SU-DHL-6 (cell line): ENCODE measurements at regions not wholly inside any gene's neighbourhood (a gene's known extent, or its start where the extent isn't known, plus 50 kb on each side); places are given as distances from the start of the nearest gene placed in this dataset.

Experiments used
- H2AFZ ChIP-seq: fragments of 200-600 bp; sonication (generic); 2 replicates; pipeline ENCODE4 v1.6.1; 2014; ENCODE audit warnings: low read depth, mild to moderate bottlenecking, moderate library complexity, mixed read lengths, antibody characterized with exemption, low read length; ENCODE audit not compliant: severe bottlenecking
- H3F3A ChIP-seq: fragments of 200-600 bp; shearing (Covaris generic); 2 replicates; pipeline ENCODE4 v1.6.0; 2016; ENCODE audit warnings: antibody characterized with exemption, mild to moderate bottlenecking; ENCODE audit not compliant: insufficient read depth
- H3K27ac ChIP-seq: fragments of 200-600 bp; sonication (generic); 2 replicates; pipeline ENCODE4 v1.5.1; 2016; ENCODE audit warnings: low read depth, mild to moderate bottlenecking, low read length, moderate library complexity, mixed read lengths
- H3K27me3 ChIP-seq: fragments of 200-600 bp; sonication (generic), shearing (Covaris generic); 2 replicates; pipeline ENCODE4 v1.6.0; 2014; ENCODE audit warnings: mild to moderate bottlenecking, low read length
- H3K36me3 ChIP-seq: fragments of 200-600 bp; sonication (generic); 2 replicates; pipeline ENCODE4 v1.6.1; 2014; ENCODE audit warnings: mild to moderate bottlenecking, low read length, mixed read lengths
- H3K4me2 ChIP-seq: fragments of 300-600, 200-600 bp; shearing (Covaris generic), sonication (generic); 2 replicates; pipeline ENCODE4 v1.6.0; 2014; ENCODE audit warnings: low read length, low read depth, mild to moderate bottlenecking; ENCODE audit not compliant: poor library complexity, severe bottlenecking
- H3K4me3 ChIP-seq: fragments of 200-600 bp; sonication (generic); 2 replicates; pipeline ENCODE4 v1.5.1; 2014; ENCODE audit warnings: antibody characterized with exemption, low read length, mild to moderate bottlenecking, mixed read lengths; ENCODE audit not compliant: insufficient read depth, poor library complexity, severe bottlenecking
- H3K79me2 ChIP-seq: fragments of 200-600 bp; sonication (generic); 2 replicates; pipeline ENCODE4 v1.6.1; 2014; ENCODE audit warnings: mild to moderate bottlenecking, low read length, moderate library complexity; ENCODE audit not compliant: insufficient read depth
- H3K9ac ChIP-seq: fragments of 200-600 bp; sonication (generic); 2 replicates; pipeline ENCODE4 v1.7.0; 2014; ENCODE audit warnings: mild to moderate bottlenecking, low read length
- H3K9me2 ChIP-seq: fragments of 200-600 bp; sonication (generic); replicated peaks from 2 replicates; pipeline ENCODE4 v1.6.1; 2014; ENCODE audit warnings: low read length; ENCODE audit not compliant: insufficient read depth
- H3K9me3 ChIP-seq: fragments of 200-600 bp; sonication (generic); 2 replicates; pipeline ENCODE4 v1.6.1; 2014; ENCODE audit warnings: low read length, mixed read lengths; ENCODE audit not compliant: insufficient read depth
- H4K20me1 ChIP-seq: fragments of 200-600 bp; sonication (generic); 2 replicates; pipeline ENCODE4 v1.6.1; 2014; ENCODE audit warnings: low read depth, mild to moderate bottlenecking, antibody characterized with exemption, low read length, moderate library complexity, mixed read lengths
- EZH2phosphoT487 ChIP-seq: fragments of 200-600 bp; sonication (generic), shearing (Covaris generic); conservative IDR thresholded peaks from 2 replicates; pipeline ENCODE4 v1.6.1; 2018; ENCODE audit warnings: mild to moderate bottlenecking, antibody characterized with exemption, low read length, moderate library complexity, mixed read lengths
- TF ChIP-seq, protein P1 (sequence below): fragments of 200-600 bp; sonication (generic); IDR thresholded peaks from one replicate; pipeline ENCODE4 v1.5.1; 2017; ENCODE audit warnings: antibody characterized with exemption, mild to moderate bottlenecking, low read length, moderate library complexity; ENCODE audit not compliant: insufficient read depth, poor library complexity, severe bottlenecking

DNA sequence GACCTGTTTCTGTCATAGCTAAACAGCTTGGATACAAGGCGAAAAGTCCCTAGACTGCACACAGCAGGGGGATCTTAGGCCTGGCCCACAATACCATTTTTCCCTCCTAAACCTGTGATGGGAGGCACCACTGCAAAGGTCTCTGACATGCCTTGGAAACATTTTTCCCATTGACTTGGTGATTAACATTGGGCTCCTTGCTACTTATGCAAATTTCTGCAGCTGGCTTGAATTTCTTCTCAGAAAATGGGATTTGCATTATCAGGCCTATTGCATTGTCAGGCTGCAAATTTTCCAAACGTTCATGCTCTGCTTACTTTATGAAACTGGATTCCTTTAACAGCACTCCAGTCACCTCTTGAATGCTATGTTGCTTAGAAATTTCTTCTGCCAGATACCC lies 136.2 kb upstream of the TSHZ3 start:
- Histone ChIP-seq H3K27ac (no peak overlapping the region), H3K9ac (no peak overlapping the region), H3K4me2 (no peak overlapping the region), H3F3A (no peaks in the 10 kb centered on the region), H3K9me3 (peaks cover 3% of the 10 kb centered on the region; the same call in 1 of the 2 replicates), H3K36me3 (no peaks in the 10 kb centered on the region), H2AFZ (no peak overlapping the region), H3K79me2 (no peaks in the 10 kb centered on the region), H4K20me1 (no peaks in the 10 kb centered on the region), H3K4me3 (no peak overlapping the region), H3K27me3 (no peaks in the 10 kb centered on the region), H3K9me2 (no peaks in the 10 kb centered on the region)
- TF ChIP-seq, protein P1, sequence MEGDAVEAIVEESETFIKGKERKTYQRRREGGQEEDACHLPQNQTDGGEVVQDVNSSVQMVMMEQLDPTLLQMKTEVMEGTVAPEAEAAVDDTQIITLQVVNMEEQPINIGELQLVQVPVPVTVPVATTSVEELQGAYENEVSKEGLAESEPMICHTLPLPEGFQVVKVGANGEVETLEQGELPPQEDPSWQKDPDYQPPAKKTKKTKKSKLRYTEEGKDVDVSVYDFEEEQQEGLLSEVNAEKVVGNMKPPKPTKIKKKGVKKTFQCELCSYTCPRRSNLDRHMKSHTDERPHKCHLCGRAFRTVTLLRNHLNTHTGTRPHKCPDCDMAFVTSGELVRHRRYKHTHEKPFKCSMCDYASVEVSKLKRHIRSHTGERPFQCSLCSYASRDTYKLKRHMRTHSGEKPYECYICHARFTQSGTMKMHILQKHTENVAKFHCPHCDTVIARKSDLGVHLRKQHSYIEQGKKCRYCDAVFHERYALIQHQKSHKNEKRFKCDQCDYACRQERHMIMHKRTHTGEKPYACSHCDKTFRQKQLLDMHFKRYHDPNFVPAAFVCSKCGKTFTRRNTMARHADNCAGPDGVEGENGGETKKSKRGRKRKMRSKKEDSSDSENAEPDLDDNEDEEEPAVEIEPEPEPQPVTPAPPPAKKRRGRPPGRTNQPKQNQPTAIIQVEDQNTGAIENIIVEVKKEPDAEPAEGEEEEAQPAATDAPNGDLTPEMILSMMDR, result no peak
- TF ChIP-seq EZH2phosphoT487, result no peak

DNA sequence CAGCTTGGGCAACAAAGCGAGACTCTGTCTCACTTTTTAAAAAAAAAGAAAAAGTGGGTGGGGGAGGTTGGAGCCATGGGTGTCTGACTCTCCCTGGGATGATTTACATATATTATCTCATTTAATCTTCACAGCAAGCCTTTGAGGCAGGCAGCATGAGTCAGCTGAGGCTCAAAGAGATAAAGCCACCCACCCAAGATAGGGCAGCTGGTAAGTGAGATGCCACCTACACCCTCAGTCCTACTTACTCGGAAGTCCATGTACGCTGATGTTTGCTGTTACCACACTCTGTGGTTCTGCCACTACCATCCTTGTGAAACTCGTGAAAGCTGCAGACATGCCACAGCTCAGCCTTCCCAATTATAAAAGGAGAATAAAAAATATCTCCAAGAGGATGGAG lies 142.0 kb upstream of the TSHZ3 start:
- Histone ChIP-seq H4K20me1 (no peaks in the 10 kb centered on the region), H3K9ac (no peak overlapping the region), H3K79me2 (no peaks in the 10 kb centered on the region), H3K9me2 (no peaks in the 10 kb centered on the region), H3K4me2 (no peak overlapping the region), H3K27me3 (no peaks in the 10 kb centered on the region), H3F3A (no peaks in the 10 kb centered on the region), H3K36me3 (no peaks in the 10 kb centered on the region), H3K27ac (no peak overlapping the region), H2AFZ (no peak overlapping the region), H3K9me3 (peaks cover 3% of the 10 kb centered on the region; the same call in 1 of the 2 replicates), H3K4me3 (no peak overlapping the region)
- TF ChIP-seq EZH2phosphoT487, result no peak
- TF ChIP-seq, protein P1, result no peak

DNA sequence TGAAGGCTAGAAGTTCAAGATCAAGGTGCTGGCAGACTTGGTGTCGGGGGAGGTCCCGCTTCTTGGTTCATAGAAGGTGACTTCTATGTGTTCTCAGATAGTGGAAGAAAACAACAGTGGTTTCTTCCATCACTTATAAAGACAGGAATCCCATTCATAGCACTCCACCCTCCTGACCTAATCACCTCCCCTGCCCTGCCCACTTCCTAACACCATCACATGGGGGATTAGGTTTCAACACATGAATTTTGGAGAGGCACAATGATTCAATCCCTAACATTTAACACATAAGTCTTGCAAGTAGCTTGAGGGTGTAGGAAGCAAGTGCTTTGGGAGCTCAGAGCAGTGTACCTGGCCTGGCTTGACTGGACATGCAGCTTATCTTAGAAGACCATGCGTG lies 142.8 kb upstream of the TSHZ3 start:
- Histone ChIP-seq H3K9me2 (no peaks in the 10 kb centered on the region), H3K4me3 (no peak overlapping the region), H3K36me3 (no peaks in the 10 kb centered on the region), H3K9me3 (no peaks in the 10 kb centered on the region), H3K27ac (no peak overlapping the region), H3K4me2 (no peak overlapping the region), H3K27me3 (no peaks in the 10 kb centered on the region), H2AFZ (no peak overlapping the region), H3K9ac (no peak overlapping the region), H3F3A (no peaks in the 10 kb centered on the region), H3K79me2 (no peaks in the 10 kb centered on the region), H4K20me1 (no peaks in the 10 kb centered on the region)
- TF ChIP-seq, protein P1, result no peak
- no peak for TF ChIP-seq EZH2phosphoT487
